CD14-positive monocyte (primary cell): ENCODE measurements at regions not wholly inside any gene's neighbourhood (a gene's known extent, or its start where the extent isn't known, plus 50 kb on each side); places are given as distances from the start of the nearest gene placed in this dataset.
A peak's percentile ranks its signal among the peaks of the same experiment; 100 is the strongest.

Source experiments
- DNase-seq, 3 donors: peaks; one replicate each; pipeline ENCODE4 v3.0.0-alpha.2; 2011 to 2022
- H2AFZ ChIP-seq: 2 replicates; pipeline ENCODE4 v1.6.0; 2012; ENCODE audit warnings: mild to moderate bottlenecking, low read depth, low read length, inconsistent platforms; ENCODE audit not compliant: insufficient read depth, poor library complexity, severe bottlenecking
- H3K27ac ChIP-seq, 2 donors: 1 replicate in 1 of 2; 2 replicates in 1 of 2; pipeline ENCODE4 v1.5.1; 2012 to 2013; ENCODE audit warnings: low read length in 2 of 2, control low read depth in 1 of 2, inconsistent platforms in 1 of 2, low read depth in 1 of 2, mild to moderate bottlenecking in 1 of 2
- H3K27me3 ChIP-seq, 2 donors: one replicate each; pipeline versions ENCODE4 v1.6.0 to v1.6.1; 2011 to 2013; ENCODE audit warnings: low read length in 2 of 2; ENCODE audit not compliant: control insufficient read depth in 2 of 2, insufficient read depth in 2 of 2
- H3K36me3 ChIP-seq, 2 donors: replicated peaks in 1 of 2; 1 replicate in 1 of 2; 2 replicates in 1 of 2; pipeline versions ENCODE4 v1.5.1 to v1.6.1; 2012 to 2013; ENCODE audit warnings: low read length in 2 of 2, control low read depth in 1 of 2, inconsistent platforms in 1 of 2, mild to moderate bottlenecking in 1 of 2; ENCODE audit not compliant: insufficient read depth in 2 of 2, control insufficient read depth in 1 of 2
- H3K4me1 ChIP-seq, 2 donors: 1 replicate in 1 of 2; 2 replicates in 1 of 2; pipeline versions ENCODE4 v1.5.1 to v1.6.1; 2012 to 2013; ENCODE audit warnings: low read length in 2 of 2, control low read depth in 1 of 2, inconsistent platforms in 1 of 2, mild to moderate bottlenecking in 1 of 2, moderate library complexity in 1 of 2; ENCODE audit not compliant: insufficient read depth in 2 of 2, control insufficient read depth in 1 of 2
- H3K4me2 ChIP-seq: replicated peaks from 2 replicates; pipeline ENCODE3; 2012; ENCODE audit warnings: low read length, moderate library complexity, mild to moderate bottlenecking; ENCODE audit not compliant: poor library complexity, severe bottlenecking; ENCODE audit errors: extremely low read depth
- H3K4me3 ChIP-seq, 3 experiments: fragments of 200-600 bp in 1 of 3; sonication (generic) in 1 of 3; replicated peaks in 1 of 3; 1 replicate in 2 of 3; 2 replicates in 1 of 3; pipeline ENCODE4 v1.5.1; 2011 to 2013; ENCODE audit warnings: low read length in 3 of 3, mild to moderate bottlenecking in 3 of 3, control low read depth in 2 of 3, low read depth in 2 of 3, inconsistent platforms in 1 of 3, moderate library complexity in 1 of 3
- H3K79me2 ChIP-seq: 2 replicates; pipeline ENCODE4 v1.6.0; 2012; ENCODE audit warnings: mild to moderate bottlenecking, control low read depth, inconsistent platforms, low read length, moderate library complexity; ENCODE audit not compliant: insufficient read depth
- H3K9ac ChIP-seq: 2 replicates; pipeline ENCODE4 v1.6.0; 2017; ENCODE audit warnings: low read length, mild to moderate bottlenecking; ENCODE audit not compliant: insufficient read depth, poor library complexity, severe bottlenecking
- H3K9me3 ChIP-seq, 2 donors: replicated peaks in 1 of 2; 1 replicate in 1 of 2; 2 replicates in 1 of 2; pipeline versions ENCODE4 v1.5.1 to v1.6.1; 2012 to 2013; ENCODE audit warnings: low read length in 2 of 2, control low read depth in 1 of 2; ENCODE audit not compliant: control insufficient read depth in 1 of 2, insufficient read depth in 1 of 2
- H4K20me1 ChIP-seq: 2 replicates; pipeline ENCODE4 v1.6.0; 2012; ENCODE audit warnings: mild to moderate bottlenecking, low read length, control low read depth, moderate library complexity; ENCODE audit not compliant: insufficient read depth
- H3K27ac Mint-ChIP-seq, 7 donors: one replicate each; pipeline ENCODE4 v1.8.0; 2020; ENCODE audit warnings: mild to moderate bottlenecking in 7 of 7, mixed read lengths in 7 of 7, moderate library complexity in 6 of 7, inconsistent platforms in 2 of 7
- H3K27me3 Mint-ChIP-seq, 3 donors: one replicate each; pipeline ENCODE4 v1.8.0; 2021 to 2022; ENCODE audit warnings: low read depth in 3 of 3, mild to moderate bottlenecking in 3 of 3, mixed read lengths in 3 of 3, moderate library complexity in 3 of 3, inconsistent platforms in 1 of 3
- H3K36me3 Mint-ChIP-seq, 2 donors: one replicate each; pipeline ENCODE4 v1.8.0; 2020; ENCODE audit warnings: mixed read lengths in 2 of 2, inconsistent platforms in 1 of 2, mild to moderate bottlenecking in 1 of 2
- H3K4me1 Mint-ChIP-seq: one replicate; pipeline ENCODE4 v1.8.0; 2020; ENCODE audit warnings: mild to moderate bottlenecking, mixed read lengths
- H3K4me3 Mint-ChIP-seq, 2 donors: one replicate each; pipeline ENCODE4 v1.8.0; 2020; ENCODE audit warnings: mild to moderate bottlenecking in 2 of 2, mixed read lengths in 2 of 2, moderate library complexity in 1 of 2
- H3K9me3 Mint-ChIP-seq, 7 donors: one replicate each; pipeline ENCODE4 v1.8.0; 2020 to 2022; ENCODE audit warnings: mixed read lengths in 7 of 7, mild to moderate bottlenecking in 6 of 7, moderate library complexity in 6 of 7, inconsistent platforms in 2 of 7
- WGBS: methylation state at CpG from one replicate; pipeline ENCODE4 v1.1.5; 2013; ENCODE audit warnings: missing lambda C conversion rate; ENCODE audit not compliant: insufficient coverage; 5-methylcytosine and 5-hydroxymethylcytosine counted together
- intact Hi-C, 2 donors: fragments of 100-400 bp; cut with micrococcal nuclease; formaldehyde crosslinking; loops; one replicate each; pipeline versions ENCODE4 v1.15.0 to v1.15.1; 2023
- TF ChIP-seq, protein P1 (sequence below): fragments of 200-600 bp; IDR thresholded peaks from one replicate; pipeline ENCODE4 v1.8.0; 2022; ENCODE audit warnings: antibody characterized with exemption, mild to moderate bottlenecking

DNA sequence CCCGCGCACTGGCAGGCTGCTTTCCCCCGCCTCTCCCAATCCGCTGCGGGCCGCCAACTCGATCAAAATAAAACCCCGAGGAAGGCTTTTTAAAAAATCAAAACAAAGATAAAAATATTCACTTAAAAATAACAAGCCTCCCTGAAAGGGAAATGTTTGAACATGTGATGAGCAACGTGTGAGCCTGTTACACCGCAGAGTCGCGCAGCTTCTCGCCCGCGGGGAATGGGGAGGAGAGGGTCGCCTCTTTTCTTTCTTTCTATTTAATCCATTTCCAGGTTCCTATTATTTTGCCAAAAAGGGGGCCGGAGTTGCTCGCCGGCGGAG lies 326.0 kb upstream of the F9 start:
- Histone ChIP-seq H2AFZ (peak overlapping the region; percentile 60), H3K4me2 (peak overlapping the region; percentile 75), H3K9ac (peak overlapping the region; percentile 22), H3K79me2 (no peaks in the 10 kb centered on the region), H3K4me1 (peaks cover 8 to 12% of the 10 kb centered on the region in 2 donors), H3K27ac (no peak overlapping the region), H3K36me3 (no peaks in the 10 kb centered on the region), H3K27me3 (peaks cover 46 to 71% of the 10 kb centered on the region in 2 donors), H3K9me3 (peaks cover 0 to 25% of the 10 kb centered on the region in 2 donors), H3K4me3 (peak overlapping the region; percentile 22 to 71 (median 39)), H4K20me1 (no peaks in the 10 kb centered on the region)
- Mint-ChIP-seq H3K27me3 (peaks cover 50 to 79% (median 66%) of the 10 kb centered on the region in 3 donors), H3K4me1 (peaks cover 12% of the 10 kb centered on the region), H3K36me3 (peaks cover 3 to 4% of the 10 kb centered on the region in 2 donors), H3K4me3 (peak overlapping the region; percentile 82 to 94), H3K9me3 (peaks cover 0 to 35% (median 18%) of the 10 kb centered on the region in 7 donors), H3K27ac (peak overlapping the region in 1 of 7 donors; percentile 40)
- DNase-seq = no peak
- TF ChIP-seq, protein P1, sequence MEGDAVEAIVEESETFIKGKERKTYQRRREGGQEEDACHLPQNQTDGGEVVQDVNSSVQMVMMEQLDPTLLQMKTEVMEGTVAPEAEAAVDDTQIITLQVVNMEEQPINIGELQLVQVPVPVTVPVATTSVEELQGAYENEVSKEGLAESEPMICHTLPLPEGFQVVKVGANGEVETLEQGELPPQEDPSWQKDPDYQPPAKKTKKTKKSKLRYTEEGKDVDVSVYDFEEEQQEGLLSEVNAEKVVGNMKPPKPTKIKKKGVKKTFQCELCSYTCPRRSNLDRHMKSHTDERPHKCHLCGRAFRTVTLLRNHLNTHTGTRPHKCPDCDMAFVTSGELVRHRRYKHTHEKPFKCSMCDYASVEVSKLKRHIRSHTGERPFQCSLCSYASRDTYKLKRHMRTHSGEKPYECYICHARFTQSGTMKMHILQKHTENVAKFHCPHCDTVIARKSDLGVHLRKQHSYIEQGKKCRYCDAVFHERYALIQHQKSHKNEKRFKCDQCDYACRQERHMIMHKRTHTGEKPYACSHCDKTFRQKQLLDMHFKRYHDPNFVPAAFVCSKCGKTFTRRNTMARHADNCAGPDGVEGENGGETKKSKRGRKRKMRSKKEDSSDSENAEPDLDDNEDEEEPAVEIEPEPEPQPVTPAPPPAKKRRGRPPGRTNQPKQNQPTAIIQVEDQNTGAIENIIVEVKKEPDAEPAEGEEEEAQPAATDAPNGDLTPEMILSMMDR = no peak
- intact Hi-C loops = no loop called here
- no CpG with 5 or more reads among the region's 20 CpGs for WGBS

GRCh38 chrX:139203651-139204570 lies 326.6 kb upstream of the F9 start:
- Mint-ChIP-seq H3K4me3 (peak overlapping the region; percentile 82 to 94), H3K27me3 (peaks cover 52 to 82% (median 66%) of the 10 kb centered on the region in 3 donors), H3K4me1 (peaks cover 12% of the 10 kb centered on the region), H3K27ac (peak overlapping the region in 1 of 7 donors; percentile 42), H3K9me3 (peaks cover 0 to 35% (median 18%) of the 10 kb centered on the region in 7 donors), H3K36me3 (peaks cover 3 to 4% of the 10 kb centered on the region in 2 donors)
- peak overlapping the region; percentile 22 to 71 (median 44) for H3K4me3 ChIP-seq
- H3K9me3 ChIP-seq = peaks cover 0 to 25% of the 10 kb centered on the region in 2 donors
- peak in 2 of 3 donors; percentile 12 to 27 for DNase-seq
- 1% methylated on average over 36 of the region's 99 CpGs for WGBS
- no peaks in the 10 kb centered on the region for H4K20me1 ChIP-seq
- intact Hi-C loops = no loop called here
- no peaks in the 10 kb centered on the region for H3K79me2 ChIP-seq
- peak overlapping the region; percentile 60 for H2AFZ ChIP-seq
- peaks cover 45 to 72% of the 10 kb centered on the region in 2 donors for H3K27me3 ChIP-seq
- H3K36me3 ChIP-seq = no peaks in the 10 kb centered on the region
- H3K4me2 ChIP-seq = peak overlapping the region; percentile 75
- TF ChIP-seq, protein P1 = no peak
- peaks cover 8 to 12% of the 10 kb centered on the region in 2 donors for H3K4me1 ChIP-seq
- no peak overlapping the region for H3K27ac ChIP-seq
- H3K9ac ChIP-seq = peak overlapping the region; percentile 22
